22Rv1 (cell line): ENCODE measurements at regions not wholly inside any gene's neighbourhood (a gene's known extent, or its start where the extent isn't known, plus 50 kb on each side); places are given as distances from the start of the nearest gene placed in this dataset.

ENCODE experiments used
- H3K27ac ChIP-seq: fragments of 450-650 bp; 2 replicates; pipeline ENCODE4 v1.5.1; 2017
- ZFX ChIP-seq: fragments of 450-650 bp; IDR thresholded peaks from 2 replicates; pipeline ENCODE4 v1.6.1; 2017; ENCODE audit warnings: antibody characterized with exemption, borderline replicate concordance
- TF ChIP-seq, protein P1 (sequence below): fragments of 450-650 bp; IDR thresholded peaks from 2 replicates; pipeline ENCODE4 v1.5.1; 2017; ENCODE audit warnings: mild to moderate bottlenecking

- TF ChIP-seq, protein P1, sequence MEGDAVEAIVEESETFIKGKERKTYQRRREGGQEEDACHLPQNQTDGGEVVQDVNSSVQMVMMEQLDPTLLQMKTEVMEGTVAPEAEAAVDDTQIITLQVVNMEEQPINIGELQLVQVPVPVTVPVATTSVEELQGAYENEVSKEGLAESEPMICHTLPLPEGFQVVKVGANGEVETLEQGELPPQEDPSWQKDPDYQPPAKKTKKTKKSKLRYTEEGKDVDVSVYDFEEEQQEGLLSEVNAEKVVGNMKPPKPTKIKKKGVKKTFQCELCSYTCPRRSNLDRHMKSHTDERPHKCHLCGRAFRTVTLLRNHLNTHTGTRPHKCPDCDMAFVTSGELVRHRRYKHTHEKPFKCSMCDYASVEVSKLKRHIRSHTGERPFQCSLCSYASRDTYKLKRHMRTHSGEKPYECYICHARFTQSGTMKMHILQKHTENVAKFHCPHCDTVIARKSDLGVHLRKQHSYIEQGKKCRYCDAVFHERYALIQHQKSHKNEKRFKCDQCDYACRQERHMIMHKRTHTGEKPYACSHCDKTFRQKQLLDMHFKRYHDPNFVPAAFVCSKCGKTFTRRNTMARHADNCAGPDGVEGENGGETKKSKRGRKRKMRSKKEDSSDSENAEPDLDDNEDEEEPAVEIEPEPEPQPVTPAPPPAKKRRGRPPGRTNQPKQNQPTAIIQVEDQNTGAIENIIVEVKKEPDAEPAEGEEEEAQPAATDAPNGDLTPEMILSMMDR = no peak
- TF ChIP-seq ZFX = no peak
- H3K27ac ChIP-seq = no peak overlapping the region
These were observed 397.0 kb downstream of the ETS1 start for GRCh38 chr11:128190312-128190711.

- no peak overlapping the region for H3K27ac ChIP-seq
- no peak for TF ChIP-seq ZFX
- TF ChIP-seq, protein P1 = no peak
These were observed 397.5 kb downstream of the ETS1 start for GRCh38 chr11:128189823-128190222.

DNA sequence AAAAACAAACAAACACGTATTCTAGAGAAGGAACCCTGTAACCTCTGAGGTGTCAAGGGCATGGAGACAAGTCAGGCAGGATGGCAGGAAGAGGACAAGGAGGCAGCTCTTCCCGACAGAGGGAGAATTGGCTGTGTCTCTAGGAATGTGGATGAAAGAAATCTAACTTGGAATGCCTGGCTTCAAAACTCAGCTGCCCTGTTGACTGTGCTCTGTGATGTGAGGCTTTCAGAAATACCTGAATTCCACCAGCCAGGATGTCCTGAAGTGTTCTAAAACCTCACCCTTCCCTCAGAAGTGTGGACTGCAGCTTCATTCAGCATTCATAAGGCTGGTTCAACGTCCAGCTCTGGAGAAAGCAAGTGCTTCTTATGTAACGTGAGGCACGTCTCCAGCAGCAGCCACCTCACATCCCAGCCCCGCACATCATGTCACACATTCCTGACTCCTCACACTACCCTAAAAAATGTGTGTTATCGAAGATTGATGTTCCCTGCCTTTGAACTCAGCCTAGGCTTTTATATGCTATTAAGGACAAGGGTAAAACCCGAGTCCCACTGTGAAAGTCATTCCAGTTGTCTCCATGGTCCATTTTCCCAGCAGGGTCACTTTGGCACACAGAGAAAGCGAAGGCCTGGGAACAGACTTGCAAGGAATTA, 398.9 kb downstream of the ETS1 start:
- H3K27ac ChIP-seq = no peak overlapping the region
- TF ChIP-seq ZFX = no peak
- TF ChIP-seq, protein P1 = no peak

- no peak overlapping the region for H3K27ac ChIP-seq
- TF ChIP-seq, protein P1 = no peak
- TF ChIP-seq ZFX = no peak
These were observed 399.5 kb downstream of the ETS1 start for GRCh38 chr11:128187835-128188234.

GRCh38 chr11:128187377-128187776, 400.0 kb downstream of the ETS1 start:
- no peak overlapping the region for H3K27ac ChIP-seq
- TF ChIP-seq ZFX = no peak
- TF ChIP-seq, protein P1 = no peak

- H3K27ac ChIP-seq = no peak overlapping the region
- TF ChIP-seq ZFX = no peak
- TF ChIP-seq, protein P1 = no peak
These were observed 402.4 kb downstream of the ETS1 start for GRCh38 chr11:128184981-128185380.

- no peak for TF ChIP-seq ZFX
- TF ChIP-seq, protein P1 = no peak
- H3K27ac ChIP-seq = no peak overlapping the region
These were observed 404.5 kb downstream of the ETS1 start for GRCh38 chr11:128182844-128183243.
